ENCODE measurements at regions not wholly inside any gene's neighbourhood (a gene's known extent, or its start where the extent isn't known, plus 50 kb on each side); places are given as distances from the start of the nearest gene placed in this dataset.

GRCh38 chr1:222126052-222126451, 384.2 kb upstream of the DUSP10 start:
- no peak for DNase-seq (ENCODE audit: low read depth, low spot score)
- TF ChIP-seq CTCF (IDR thresholded peaks at IDR 0.05; ENCODE audit: low read depth, low read length): no peak
- in situ Hi-C loops (cut with HindIII; ENCODE audit: low sequenced_read_pairs): no loop called here
- H3K4me3 ChIP-seq (ENCODE audit: low read depth, low read length): no peak overlapping the region

- H3K4me3 ChIP-seq (ENCODE audit: low read depth, low read length): no peak overlapping the region
- DNase-seq (ENCODE audit: low read depth, low spot score): no peak
- in situ Hi-C loops (cut with HindIII; ENCODE audit: low sequenced_read_pairs): no loop called here
- TF ChIP-seq CTCF (IDR thresholded peaks at IDR 0.05; ENCODE audit: low read depth, low read length): peak; percentile 39
Measured at GRCh38 chr1:222124602-222125001, 382.7 kb upstream of the DUSP10 start.

GRCh38 chr1:222123111-222123510, 381.2 kb upstream of the DUSP10 start:
- H3K4me3 ChIP-seq (ENCODE audit: low read depth, low read length): no peak overlapping the region
- TF ChIP-seq CTCF (IDR thresholded peaks at IDR 0.05; ENCODE audit: low read depth, low read length): no peak
- DNase-seq (ENCODE audit: low read depth, low spot score): no peak
- in situ Hi-C loops (cut with HindIII; ENCODE audit: low sequenced_read_pairs): no loop called here

- no peak for TF ChIP-seq CTCF (IDR thresholded peaks at IDR 0.05; ENCODE audit: low read depth, low read length)
- H3K4me3 ChIP-seq (ENCODE audit: low read depth, low read length): no peak overlapping the region
- no peak for DNase-seq (ENCODE audit: low read depth, low spot score)
- in situ Hi-C loops (cut with HindIII; ENCODE audit: low sequenced_read_pairs): no loop called here
Measured at GRCh38 chr1:222117809-222118208, 375.9 kb upstream of the DUSP10 start.

- no peak for TF ChIP-seq CTCF (IDR thresholded peaks at IDR 0.05; ENCODE audit: low read depth, low read length)
- no peak overlapping the region for H3K4me3 ChIP-seq (ENCODE audit: low read depth, low read length)
- DNase-seq (ENCODE audit: low read depth, low spot score): no peak
- in situ Hi-C loops (cut with HindIII; ENCODE audit: low sequenced_read_pairs): no loop called here
Measured at GRCh38 chr1:222114536-222115156, 372.8 kb upstream of the DUSP10 start.

GRCh38 chr1:222109836-222110235, 367.9 kb upstream of the DUSP10 start:
- no peak overlapping the region for H3K4me3 ChIP-seq (ENCODE audit: low read depth, low read length)
- in situ Hi-C loops (cut with HindIII; ENCODE audit: low sequenced_read_pairs): no loop called here
- DNase-seq (ENCODE audit: low read depth, low spot score): peak; percentile 16
- TF ChIP-seq CTCF (IDR thresholded peaks at IDR 0.05; ENCODE audit: low read depth, low read length): no peak

- in situ Hi-C loops (cut with HindIII; ENCODE audit: low sequenced_read_pairs): no loop called here
- no peak for DNase-seq (ENCODE audit: low read depth, low spot score)
- H3K4me3 ChIP-seq (ENCODE audit: low read depth, low read length): no peak overlapping the region
- TF ChIP-seq CTCF (IDR thresholded peaks at IDR 0.05; ENCODE audit: low read depth, low read length): no peak
Measured at GRCh38 chr1:222107975-222108374, 366.1 kb upstream of the DUSP10 start.

All from astrocyte of the spinal cord (primary cell).